ENCODE measurements at regions not wholly inside any gene's neighbourhood (a gene's known extent, or its start where the extent isn't known, plus 50 kb on each side); places are given as distances from the start of the nearest gene placed in this dataset.

- no peak for TF ChIP-seq EP300 (conservative IDR thresholded peaks at IDR 0.05; ENCODE audit: poor library complexity, severe bottlenecking)
- TF ChIP-seq RAD21 (conservative IDR thresholded peaks at IDR 0.05): no peak
These were observed 661.7 kb downstream of the VRK1 start (continued) for GRCh38 chr14:97458661-97459579.

- Histone ChIP-seq H2AFZ (ENCODE audit: low read depth, low read length) (no peak overlapping the region), H3K4me2 (ENCODE audit: low read length) (no peak overlapping the region), H4K20me1 (ENCODE audit: insufficient read depth) (no peaks in the 10 kb centered on the region), H3K9me2 (ENCODE audit: insufficient read depth, low read length) (no peaks in the 10 kb centered on the region), H3F3A (ENCODE audit: insufficient read depth, low read length, poor library complexity, severe bottlenecking) (no peaks in the 10 kb centered on the region), H3K79me2 (replicated peaks; ENCODE audit: insufficient read depth, low read length) (no peaks in the 10 kb centered on the region), H3K27ac (ENCODE audit: low read length) (no peak overlapping the region), H3K9me3 (ENCODE audit: low read length) (peaks cover 5% of the 10 kb centered on the region), H3K27me3 (ENCODE audit: insufficient read depth, low read depth, low read length) (no peaks in the 10 kb centered on the region), H3K9ac (ENCODE audit: low read length) (no peak overlapping the region), H3K36me3 (ENCODE audit: insufficient read depth, low read length) (no peaks in the 10 kb centered on the region), H3K4me3 (ENCODE audit: low read length) (no peak overlapping the region)
- TF ChIP-seq POLR2AphosphoS5 (IDR thresholded peaks at IDR 0.05) (no peak), SMC3 (conservative IDR thresholded peaks at IDR 0.05; ENCODE audit: poor library complexity) (no peak), MXI1 (conservative IDR thresholded peaks at IDR 0.05; ENCODE audit: poor library complexity, severe bottlenecking) (no peak), EZH2 (IDR thresholded peaks at IDR 0.05; ENCODE audit: borderline replicate concordance, insufficient read depth, low read length, poor library complexity, severe bottlenecking) (no peak), EP300 (conservative IDR thresholded peaks at IDR 0.05; ENCODE audit: poor library complexity, severe bottlenecking) (no peak), TAF1 (IDR thresholded peaks at IDR 0.05; ENCODE audit: low read depth) (no peak), RAD21 (conservative IDR thresholded peaks at IDR 0.05) (no peak), CTCF (IDR thresholded peaks at IDR 0.05; ENCODE audit: poor library complexity, severe bottlenecking) (no peak)
- TF ChIP-seq, protein P1, sequence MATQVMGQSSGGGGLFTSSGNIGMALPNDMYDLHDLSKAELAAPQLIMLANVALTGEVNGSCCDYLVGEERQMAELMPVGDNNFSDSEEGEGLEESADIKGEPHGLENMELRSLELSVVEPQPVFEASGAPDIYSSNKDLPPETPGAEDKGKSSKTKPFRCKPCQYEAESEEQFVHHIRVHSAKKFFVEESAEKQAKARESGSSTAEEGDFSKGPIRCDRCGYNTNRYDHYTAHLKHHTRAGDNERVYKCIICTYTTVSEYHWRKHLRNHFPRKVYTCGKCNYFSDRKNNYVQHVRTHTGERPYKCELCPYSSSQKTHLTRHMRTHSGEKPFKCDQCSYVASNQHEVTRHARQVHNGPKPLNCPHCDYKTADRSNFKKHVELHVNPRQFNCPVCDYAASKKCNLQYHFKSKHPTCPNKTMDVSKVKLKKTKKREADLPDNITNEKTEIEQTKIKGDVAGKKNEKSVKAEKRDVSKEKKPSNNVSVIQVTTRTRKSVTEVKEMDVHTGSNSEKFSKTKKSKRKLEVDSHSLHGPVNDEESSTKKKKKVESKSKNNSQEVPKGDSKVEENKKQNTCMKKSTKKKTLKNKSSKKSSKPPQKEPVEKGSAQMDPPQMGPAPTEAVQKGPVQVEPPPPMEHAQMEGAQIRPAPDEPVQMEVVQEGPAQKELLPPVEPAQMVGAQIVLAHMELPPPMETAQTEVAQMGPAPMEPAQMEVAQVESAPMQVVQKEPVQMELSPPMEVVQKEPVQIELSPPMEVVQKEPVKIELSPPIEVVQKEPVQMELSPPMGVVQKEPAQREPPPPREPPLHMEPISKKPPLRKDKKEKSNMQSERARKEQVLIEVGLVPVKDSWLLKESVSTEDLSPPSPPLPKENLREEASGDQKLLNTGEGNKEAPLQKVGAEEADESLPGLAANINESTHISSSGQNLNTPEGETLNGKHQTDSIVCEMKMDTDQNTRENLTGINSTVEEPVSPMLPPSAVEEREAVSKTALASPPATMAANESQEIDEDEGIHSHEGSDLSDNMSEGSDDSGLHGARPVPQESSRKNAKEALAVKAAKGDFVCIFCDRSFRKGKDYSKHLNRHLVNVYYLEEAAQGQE (IDR thresholded peaks at IDR 0.05; ENCODE audit: borderline replicate concordance): no peak
These were observed 664.9 kb downstream of the VRK1 start for GRCh38 chr14:97462081-97462480.

DNA sequence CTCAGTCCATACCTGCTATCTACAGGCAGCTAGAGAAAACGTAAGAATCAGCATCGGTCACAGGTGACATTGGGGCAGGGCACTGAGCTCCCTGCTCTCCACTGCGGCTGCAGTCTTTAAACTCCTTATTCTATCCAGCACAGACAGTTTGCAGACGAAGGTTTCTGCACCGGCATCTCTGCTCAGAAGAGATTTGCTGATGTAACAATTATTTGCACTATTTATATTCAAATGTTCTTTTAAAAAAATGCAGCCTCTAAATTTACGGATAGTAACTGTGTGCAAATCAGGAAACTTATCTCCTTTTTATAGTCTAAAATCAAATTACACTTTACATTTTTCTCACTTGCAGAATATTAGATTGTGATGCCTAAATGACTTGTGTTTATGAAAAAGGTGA is 671.0 kb downstream of the VRK1 start:
- H3K27me3 ChIP-seq (ENCODE audit: insufficient read depth, low read depth, low read length): no peaks in the 10 kb centered on the region
- no peaks in the 10 kb centered on the region for H3K36me3 ChIP-seq (ENCODE audit: insufficient read depth, low read length)
- H3K9me3 ChIP-seq (ENCODE audit: low read length): no peaks in the 10 kb centered on the region
- H3K9me2 ChIP-seq (ENCODE audit: insufficient read depth, low read length): no peaks in the 10 kb centered on the region
- H3K9ac ChIP-seq (ENCODE audit: low read length): no peak overlapping the region
- H3K4me2 ChIP-seq (ENCODE audit: low read length): no peak overlapping the region
- H4K20me1 ChIP-seq (ENCODE audit: insufficient read depth): no peaks in the 10 kb centered on the region
- TF ChIP-seq POLR2AphosphoS5 (IDR thresholded peaks at IDR 0.05) (no peak), CTCF (IDR thresholded peaks at IDR 0.05; ENCODE audit: poor library complexity, severe bottlenecking) (no peak), RAD21 (conservative IDR thresholded peaks at IDR 0.05) (no peak), MXI1 (conservative IDR thresholded peaks at IDR 0.05; ENCODE audit: poor library complexity, severe bottlenecking) (no peak), EP300 (conservative IDR thresholded peaks at IDR 0.05; ENCODE audit: poor library complexity, severe bottlenecking) (no peak), EZH2 (IDR thresholded peaks at IDR 0.05; ENCODE audit: borderline replicate concordance, insufficient read depth, low read length, poor library complexity, severe bottlenecking) (no peak), TAF1 (IDR thresholded peaks at IDR 0.05; ENCODE audit: low read depth) (no peak), SMC3 (conservative IDR thresholded peaks at IDR 0.05; ENCODE audit: poor library complexity) (no peak)
- TF ChIP-seq, protein P1 (IDR thresholded peaks at IDR 0.05; ENCODE audit: borderline replicate concordance): no peak
- H3K4me3 ChIP-seq (ENCODE audit: low read length): no peak overlapping the region
- H3K27ac ChIP-seq (ENCODE audit: low read length): no peak overlapping the region
- no peaks in the 10 kb centered on the region for H3F3A ChIP-seq (ENCODE audit: insufficient read depth, low read length, poor library complexity, severe bottlenecking)
- H3K79me2 ChIP-seq (replicated peaks; ENCODE audit: insufficient read depth, low read length): no peaks in the 10 kb centered on the region
- H2AFZ ChIP-seq (ENCODE audit: low read depth, low read length): no peak overlapping the region

Data from neural cell (in vitro differentiated cells).